ENCODE measurements at regions not wholly inside any gene's neighbourhood (a gene's known extent, or its start where the extent isn't known, plus 50 kb on each side); places are given as distances from the start of the nearest gene placed in this dataset.

GRCh38 chr2:2405780-2406179 lies 74.7 kb upstream of the MYT1L start:
- ChIA-PET POLR2A (no interaction called here), CTCF (ENCODE audit: low intra/inter-chr PET ratio) (no interaction called here)
- intact Hi-C loops (cut with micrococcal nuclease) (no loop called here), in situ Hi-C loops (cut with MboI) (no loop called here)
- 0% methylated on average over 1 of the region's 1 CpG for WGBS (ENCODE audit: insufficient coverage, low coverage, missing lambda C conversion rate)
- TF ChIP-seq STAT6 (CRISPR knock-in tag; IDR thresholded peaks at IDR 0.05) (no peak), MAFG (tag; conservative IDR thresholded peaks at IDR 0.05) (no peak), SRF (CRISPR knock-in tag; IDR thresholded peaks at IDR 0.05) (no peak), NCOA4 (IDR thresholded peaks at IDR 0.05; ENCODE audit: partially characterized antibody) (no peak), ZFP1 (CRISPR knock-in tag; IDR thresholded peaks at IDR 0.05) (peak; percentile 64; the same call in 1 of the 2 replicates), ZNF561 (CRISPR knock-in tag; conservative IDR thresholded peaks at IDR 0.05) (no peak), ZNF3 (CRISPR knock-in tag; IDR thresholded peaks at IDR 0.05) (no peak), KAT7 (CRISPR knock-in tag; IDR thresholded peaks at IDR 0.05; ENCODE audit: borderline replicate concordance) (no peak)
- no peaks in the 10 kb centered on the region for H3K4me1 ChIP-seq (replicated peaks in 1 of 2; ENCODE audit: control insufficient read depth in 2 of 2, insufficient read depth in 2 of 2, low read length in 2 of 2)
- no TSS peak for BruUV-seq (replicated peaks)
- no peak overlapping the region for H3K27ac ChIP-seq (ENCODE audit: extremely low read depth, low read depth, low read length)
- no peak for ATAC-seq
- no peaks in the 10 kb centered on the region for H4K20me1 ChIP-seq (replicated peaks; ENCODE audit: control insufficient read depth, insufficient read depth, low read length)
- H3K9me1 ChIP-seq (ENCODE audit: control insufficient read depth, insufficient read depth, low read length), result no peaks in the 10 kb centered on the region
- DNase-seq (ENCODE audit: extremely low read depth in 1 of 4, low spot score in 3 of 4), result no peak
- H3K4me2 ChIP-seq (ENCODE audit: insufficient read depth, low read length), result no peak overlapping the region
- no peak overlapping the region for H2AFZ ChIP-seq (ENCODE audit: low read depth, low read length)
- no peak overlapping the region for H3K4me3 ChIP-seq
- H3K79me2 ChIP-seq (ENCODE audit: control insufficient read depth, insufficient read depth, low read length), result no peaks in the 10 kb centered on the region
- no peaks in the 10 kb centered on the region; the same call in 1 of the 2 replicates for H3K9me3 ChIP-seq (replicated peaks; ENCODE audit: control insufficient read depth, insufficient read depth, low read depth, low read length)
- no peak for FAIRE-seq
- H3K9ac ChIP-seq (ENCODE audit: insufficient read depth in 1 of 2, low read depth in 2 of 2, low read length in 2 of 2), result no peak overlapping the region
- no peaks in the 10 kb centered on the region for H3K27me3 ChIP-seq (ENCODE audit: control insufficient read depth in 2 of 2, insufficient read depth in 2 of 2, low read length in 2 of 2)
- H3K36me3 ChIP-seq (ENCODE audit: control insufficient read depth, insufficient read depth, low read length), result no peaks in the 10 kb centered on the region

Data from K562 (cell line).